Kasumi-1 (cell line): ENCODE measurements at regions not wholly inside any gene's neighbourhood (a gene's known extent, or its start where the extent isn't known, plus 50 kb on each side); places are given as distances from the start of the nearest gene placed in this dataset.

Experiments
- DNase-seq, 2 experiments: peaks; one replicate each; lab custom pipeline; 2025; lab: John Stamatoyannopoulos, UW

GRCh38 chr4:100842856-100843255 lies 325.0 kb upstream of the EMCN start:
- DNase-seq, result no peak

- no peak for DNase-seq
Measured at GRCh38 chr4:100841911-100842310, 324.1 kb upstream of the EMCN start.

- no peak for DNase-seq
Measured at GRCh38 chr4:100839712-100840111, 321.9 kb upstream of the EMCN start.

- DNase-seq, result no peak
Measured at GRCh38 chr4:100838286-100838685, 320.5 kb upstream of the EMCN start.

- no peak for DNase-seq
Measured at GRCh38 chr4:100836929-100837328, 319.1 kb upstream of the EMCN start.

- DNase-seq, result no peak
Measured at GRCh38 chr4:100834616-100835015, 316.8 kb upstream of the EMCN start.

- no peak for DNase-seq
Measured at GRCh38 chr4:100833906-100834305, 316.1 kb upstream of the EMCN start.

GRCh38 chr4:100828986-100829685 lies 311.3 kb upstream of the EMCN start:
- DNase-seq, result no peak

GRCh38 chr4:100828364-100828763 lies 310.5 kb upstream of the EMCN start:
- peak in 1 of 2 experiments; percentile 35 for DNase-seq

- DNase-seq, result no peak
Measured at GRCh38 chr4:100827756-100828155, 309.9 kb upstream of the EMCN start.

- DNase-seq, result peak in 1 of 2 experiments; percentile 15
Measured at GRCh38 chr4:100826808-100827548, 309.2 kb upstream of the EMCN start.

- no peak for DNase-seq
Measured at GRCh38 chr4:100826067-100826466, 308.2 kb upstream of the EMCN start.

- DNase-seq, result no peak
Measured at GRCh38 chr4:100823993-100824323, 306.1 kb upstream of the EMCN start.

GRCh38 chr4:100823066-100823992 lies 305.5 kb upstream of the EMCN start:
- no peak for DNase-seq

- DNase-seq, result no peak
Measured at GRCh38 chr4:100820249-100820648, 302.4 kb upstream of the EMCN start.

GRCh38 chr4:100819505-100819904 lies 301.7 kb upstream of the EMCN start:
- no peak for DNase-seq

GRCh38 chr4:100816436-100817045 lies 298.7 kb upstream of the EMCN start:
- DNase-seq, result no peak

GRCh38 chr4:100811046-100811445 lies 293.2 kb upstream of the EMCN start:
- DNase-seq, result no peak

GRCh38 chr4:100809506-100809905 lies 291.7 kb upstream of the EMCN start:
- no peak for DNase-seq

GRCh38 chr4:100806988-100807387 lies 289.2 kb upstream of the EMCN start:
- DNase-seq, result no peak

- no peak for DNase-seq
Measured at GRCh38 chr4:100805538-100805937, 287.7 kb upstream of the EMCN start.
